A549 (cell line): ENCODE measurements at regions not wholly inside any gene's neighbourhood (a gene's known extent, or its start where the extent isn't known, plus 50 kb on each side); places are given as distances from the start of the nearest gene placed in this dataset.

Experiments used
- ATAC-seq, 2 experiments: fragments of 200-7000 bp in 1 of 2; fragments of >200 bp in 1 of 2; cut with Nextera tagmentation in 1 of 2; cut with Tn5 transposase in 1 of 2; 3 replicates each; pipeline versions ENCODE4 v1.8.0 to v1.9.1; 2018 to 2020; ENCODE audit warnings: mild to moderate bottlenecking in 1 of 2, moderate library complexity in 1 of 2
- CTCF ChIA-PET: fragments of 300-600 bp; sonication (Branson Sonifier 250); formaldehyde crosslinking; extraction: SDS; loops from one replicate; lab custom pipeline; 2021; ENCODE audit warnings: antibody characterized with exemption, inconsistent platforms; lab: Yijun Ruan, JAX
- POLR2A ChIA-PET: fragments of 350-600 bp; formaldehyde crosslinking; extraction: SDS; loops from one replicate; lab custom pipeline; 2021; ENCODE audit warnings: antibody characterized with exemption, inconsistent platforms; lab: Yijun Ruan, JAX
- DNase-seq, 2 experiments: peaks; one replicate each; pipeline versions ENCODE4 v3.0.0 to v3.0.0-alpha.2; 2011 to 2016; ENCODE audit warnings: low read depth in 1 of 2, low spot score in 1 of 2
- FAIRE-seq: peaks from 2 replicates; lab custom pipeline; 2011; peaks lifted over from hg19 to GRCh38; lab: Jason Lieb, UNC
- H3K27ac ChIP-seq, 2 experiments: fragments of >200 bp; sonication (Bioruptor Twin); formaldehyde crosslinking; 3 replicates each; pipeline ENCODE4 v1.5.1; 2016 to 2017
- H3K4me1 ChIP-seq: fragments of >200 bp; sonication (Bioruptor Twin); formaldehyde crosslinking; 3 replicates; pipeline ENCODE4 v1.6.1; 2016
- H3K4me2 ChIP-seq: fragments of >200 bp; sonication (Bioruptor Twin); formaldehyde crosslinking; 3 replicates; pipeline ENCODE4 v1.6.1; 2016
- H3K4me3 ChIP-seq: fragments of >200 bp; sonication (Bioruptor Twin); formaldehyde crosslinking; 3 replicates; pipeline ENCODE4 v1.5.1; 2016
- H3K9me3 ChIP-seq: fragments of >200 bp; sonication (Bioruptor Twin); formaldehyde crosslinking; 3 replicates; pipeline ENCODE4 v1.6.1; 2016
- ATOH8 ChIP-seq: fragments of 250-450 bp; sonication (Bioruptor Pico); IDR thresholded peaks from 2 replicates; pipeline ENCODE4 v1.5.0; 2020; ENCODE audit warnings: low read depth, mild to moderate bottlenecking, moderate library complexity
- BCL3 ChIP-seq: fragments of >200 bp; sonication (Bioruptor Twin); formaldehyde crosslinking; IDR thresholded peaks from 3 replicates; pipeline ENCODE4 v1.6.1; 2016
- CEBPB ChIP-seq, 2 experiments: fragments of >200 bp in 1 of 2; sonication (Bioruptor Twin) in 1 of 2; formaldehyde crosslinking in 1 of 2; IDR thresholded peaks; 2 replicates each; pipeline ENCODE4 v1.6.1; 2012 to 2016
- ELK1 ChIP-seq: fragments of 150-350 bp; IDR thresholded peaks from 2 replicates; pipeline ENCODE4 v1.6.1; 2014; ENCODE audit warnings: low read depth, mild to moderate bottlenecking, low read length
- EP300 ChIP-seq, 2 experiments: fragments of >200 bp; sonication (Bioruptor Twin); formaldehyde crosslinking; IDR thresholded peaks; 2 replicates in 1 of 2; 3 replicates in 1 of 2; pipeline ENCODE4 v1.6.1; 2016 to 2017
- FOSL2 ChIP-seq, 2 experiments: fragments of 450-650 bp in 1 of 2; fragments of >200 bp in 1 of 2; sonication (Bioruptor Twin) in 1 of 2; formaldehyde crosslinking; IDR thresholded peaks; 2 replicates each; pipeline versions ENCODE4 v1.5.0 to v1.6.1; 2016 to 2020; ENCODE audit warnings: mild to moderate bottlenecking in 1 of 2, moderate library complexity in 1 of 2
- GATA3 ChIP-seq: IDR thresholded peaks from 2 replicates; pipeline ENCODE4 v1.6.1; 2012; ENCODE audit warnings: borderline replicate concordance
- HDAC2 ChIP-seq: fragments of 200-600 bp; sonication (generic); IDR thresholded peaks from 2 replicates; pipeline ENCODE4 v1.6.1; 2016
- HES2 ChIP-seq: fragments of >200 bp; sonication (Bioruptor Twin); formaldehyde crosslinking; IDR thresholded peaks from 2 replicates; pipeline ENCODE4 v1.6.1; 2016
- HEYL ChIP-seq: fragments of 250-450 bp; sonication (Bioruptor Pico); IDR thresholded peaks from 2 replicates; pipeline ENCODE4 v1.8.0; 2021; ENCODE audit warnings: mild to moderate bottlenecking, moderate library complexity
- KDM1A ChIP-seq: fragments of 200-600 bp; sonication (generic); IDR thresholded peaks from 2 replicates; pipeline ENCODE4 v1.6.1; 2016; ENCODE audit warnings: low read depth, mild to moderate bottlenecking
- KDM5A ChIP-seq: fragments of 200-600 bp; sonication (generic); IDR thresholded peaks from 2 replicates; pipeline ENCODE4 v1.6.1; 2016; ENCODE audit warnings: antibody characterized with exemption, mild to moderate bottlenecking
- MAZ ChIP-seq: fragments of 150-350 bp; IDR thresholded peaks from 2 replicates; pipeline ENCODE4 v1.6.1; 2014; ENCODE audit warnings: antibody characterized with exemption, low read depth, low read length, borderline replicate concordance
- RARB ChIP-seq: fragments of 250-450 bp; sonication (Bioruptor Pico); IDR thresholded peaks from 2 replicates; pipeline ENCODE4 v1.8.0; 2021; ENCODE audit warnings: mild to moderate bottlenecking, moderate library complexity
- TP53 ChIP-seq: fragments of 250-450 bp; sonication (Bioruptor Pico); IDR thresholded peaks from 2 replicates; pipeline ENCODE4 v1.5.0; 2021; ENCODE audit warnings: mild to moderate bottlenecking, moderate library complexity
- ZNF302 ChIP-seq: fragments of 250-450 bp; sonication (Bioruptor Pico); IDR thresholded peaks from 2 replicates; pipeline ENCODE4 v1.9.0; 2021; ENCODE audit warnings: inconsistent platforms, mild to moderate bottlenecking, moderate library complexity
- ZSCAN20 ChIP-seq: fragments of 250-450 bp; sonication (Bioruptor Pico); IDR thresholded peaks from 2 replicates; pipeline ENCODE4 v1.8.0; 2022; ENCODE audit warnings: mild to moderate bottlenecking, moderate library complexity
- WGBS: methylation state at CpG from one replicate; pipeline ENCODE4 v1.1.6; 2017; ENCODE audit errors: missing lambda C conversion rate; 5-methylcytosine and 5-hydroxymethylcytosine counted together

GRCh38 chr20:48461091-48461734, 366.6 kb downstream of the PREX1 start:
- WGBS: 52% methylated on average over 12 of the region's 12 CpGs
- Histone ChIP-seq H3K4me3 (no peak overlapping the region), H3K9me3 (no peaks in the 10 kb centered on the region), H3K4me1 (no peaks in the 10 kb centered on the region), H3K4me2 (no peak overlapping the region), H3K27ac (no peak overlapping the region)
- TF ChIP-seq ZSCAN20 (CRISPR knock-in tag) (no peak), HDAC2 (no peak)
- DNase-seq: no peak
- FAIRE-seq: no peak
- ATAC-seq: no peak
- CTCF ChIA-PET: no interaction called here
- POLR2A ChIA-PET: no interaction called here

GRCh38 chr20:48460681-48461080, 367.1 kb downstream of the PREX1 start:
- no peak for ATAC-seq
- no peak for FAIRE-seq
- no peak for TF ChIP-seq ELK1
- Histone ChIP-seq H3K9me3 (no peaks in the 10 kb centered on the region), H3K4me3 (no peak overlapping the region), H3K27ac (no peak overlapping the region), H3K4me1 (no peaks in the 10 kb centered on the region), H3K4me2 (no peak overlapping the region)
- CTCF ChIA-PET: no interaction called here
- no peak for DNase-seq
- 83% methylated on average over 4 of the region's 4 CpGs for WGBS
- POLR2A ChIA-PET: no interaction called here

GRCh38 chr20:48459722-48460395, 367.9 kb downstream of the PREX1 start:
- no peaks in the 10 kb centered on the region for H3K9me3 ChIP-seq
- H3K4me3 ChIP-seq: no peak overlapping the region
- FAIRE-seq (no peak), DNase-seq (no peak), ATAC-seq (no peak)
- CTCF ChIA-PET: interaction anchor here (1.1 kb wide), 1 partner anchor 161 kb away, joined by 3 read pairs; no protein-coding TSS in a partner anchor
- POLR2A ChIA-PET: no interaction called here
- no peaks in the 10 kb centered on the region for H3K4me1 ChIP-seq
- TF ChIP-seq HEYL (CRISPR knock-in tag): no peak
- no peak for TF ChIP-seq EP300 (IDR thresholded peaks at IDR 0.05)
- TF ChIP-seq RARB: no peak
- TF ChIP-seq TP53 (CRISPR knock-in tag): no peak
- TF ChIP-seq ATOH8 (CRISPR knock-in tag): no peak
- TF ChIP-seq FOSL2 (IDR thresholded peaks at IDR 0.05): no peak
- TF ChIP-seq FOSL2 (CRISPR knock-in tag; IDR thresholded peaks at IDR 0.05): no peak
- TF ChIP-seq MAZ: no peak
- no peak for TF ChIP-seq CEBPB (IDR thresholded peaks at IDR 0.05)
- TF ChIP-seq GATA3: no peak
- TF ChIP-seq ZNF302 (CRISPR knock-in tag): no peak
- TF ChIP-seq HES2: no peak
- no peak for TF ChIP-seq KDM5A
- no peak for TF ChIP-seq BCL3
- TF ChIP-seq KDM1A: no peak
- no peak overlapping the region for H3K27ac ChIP-seq
- H3K4me2 ChIP-seq: no peak overlapping the region
- 66% methylated on average over 15 of the region's 25 CpGs for WGBS
